Right lobe of liver (tissue), 4 donors: ENCODE measurements at regions not wholly inside any gene's neighbourhood (a gene's known extent, or its start where the extent isn't known, plus 50 kb on each side); places are given as distances from the start of the nearest gene placed in this dataset.
"Not testable (repeated sequence)": the region's sequence is repeated elsewhere in the genome, so short reads cannot be mapped to it uniquely, and the experiment has no call there.

Experiments used
- CTCF ChIP-seq, 4 donors: fragments of 200-600 bp in 3 of 4; fragments of 450-650 bp in 1 of 4; IDR thresholded peaks; one replicate each; pipeline versions ENCODE4 v1.5.1 to v1.8.0; 2016 to 2022; ENCODE audit warnings: antibody characterized with exemption in 4 of 4, mild to moderate bottlenecking in 2 of 4
- POLR2A ChIP-seq: fragments of 450-650 bp; IDR thresholded peaks from one replicate; pipeline ENCODE4 v1.6.1; 2017; ENCODE audit warnings: antibody characterized with exemption, mild to moderate bottlenecking
- donor health status: DM: no; HTN: no; CAD: no.
- donor health status: DM: no; HTN: no; CAD: no.
- donor health status: DM: no; HTN: yes; CAD: no.

GRCh38 chr14:105679959-105680735 is 153.8 kb downstream of the TMEM121 start:
- not testable (repeated sequence) for TF ChIP-seq CTCF (IDR thresholded peaks at IDR 0.05); POLR2A
